ENCODE measurements at regions not wholly inside any gene's neighbourhood (a gene's known extent, or its start where the extent isn't known, plus 50 kb on each side); places are given as distances from the start of the nearest gene placed in this dataset.

- TF ChIP-seq, protein P1, sequence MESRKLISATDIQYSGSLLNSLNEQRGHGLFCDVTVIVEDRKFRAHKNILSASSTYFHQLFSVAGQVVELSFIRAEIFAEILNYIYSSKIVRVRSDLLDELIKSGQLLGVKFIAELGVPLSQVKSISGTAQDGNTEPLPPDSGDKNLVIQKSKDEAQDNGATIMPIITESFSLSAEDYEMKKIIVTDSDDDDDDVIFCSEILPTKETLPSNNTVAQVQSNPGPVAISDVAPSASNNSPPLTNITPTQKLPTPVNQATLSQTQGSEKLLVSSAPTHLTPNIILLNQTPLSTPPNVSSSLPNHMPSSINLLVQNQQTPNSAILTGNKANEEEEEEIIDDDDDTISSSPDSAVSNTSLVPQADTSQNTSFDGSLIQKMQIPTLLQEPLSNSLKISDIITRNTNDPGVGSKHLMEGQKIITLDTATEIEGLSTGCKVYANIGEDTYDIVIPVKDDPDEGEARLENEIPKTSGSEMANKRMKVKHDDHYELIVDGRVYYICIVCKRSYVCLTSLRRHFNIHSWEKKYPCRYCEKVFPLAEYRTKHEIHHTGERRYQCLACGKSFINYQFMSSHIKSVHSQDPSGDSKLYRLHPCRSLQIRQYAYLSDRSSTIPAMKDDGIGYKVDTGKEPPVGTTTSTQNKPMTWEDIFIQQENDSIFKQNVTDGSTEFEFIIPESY (CRISPR knock-in tag; IDR thresholded peaks at IDR 0.05), result no peak
- TF ChIP-seq CAMTA2 (CRISPR knock-in tag; IDR thresholded peaks at IDR 0.05; ENCODE audit: borderline replicate concordance) (no peak), ZNF281 (CRISPR knock-in tag; IDR thresholded peaks at IDR 0.05; ENCODE audit: borderline replicate concordance) (no peak), EZH2 (conservative IDR thresholded peaks at IDR 0.05; ENCODE audit: low read depth, low read length) (no peak), TEAD3 (CRISPR knock-in tag; optimal IDR thresholded peaks at IDR 0.05; ENCODE audit: borderline replicate concordance) (no peak), JUN (CRISPR knock-in tag; IDR thresholded peaks at IDR 0.05) (no peak), SOX13 (IDR thresholded peaks at IDR 0.05) (no peak), SOX13 (CRISPR knock-in tag; conservative IDR thresholded peaks at IDR 0.05 in 1 of 2, IDR thresholded peaks at IDR 0.05 in 1 of 2) (no peak), CEBPB (IDR thresholded peaks at IDR 0.05; ENCODE audit: borderline replicate concordance, low read depth, low read length) (no peak), KDM5B (CRISPR knock-in tag; IDR thresholded peaks at IDR 0.05; ENCODE audit: borderline replicate concordance) (no peak), EED (CRISPR knock-in tag; IDR thresholded peaks at IDR 0.05) (no peak)
- TF ChIP-seq, protein P2, sequence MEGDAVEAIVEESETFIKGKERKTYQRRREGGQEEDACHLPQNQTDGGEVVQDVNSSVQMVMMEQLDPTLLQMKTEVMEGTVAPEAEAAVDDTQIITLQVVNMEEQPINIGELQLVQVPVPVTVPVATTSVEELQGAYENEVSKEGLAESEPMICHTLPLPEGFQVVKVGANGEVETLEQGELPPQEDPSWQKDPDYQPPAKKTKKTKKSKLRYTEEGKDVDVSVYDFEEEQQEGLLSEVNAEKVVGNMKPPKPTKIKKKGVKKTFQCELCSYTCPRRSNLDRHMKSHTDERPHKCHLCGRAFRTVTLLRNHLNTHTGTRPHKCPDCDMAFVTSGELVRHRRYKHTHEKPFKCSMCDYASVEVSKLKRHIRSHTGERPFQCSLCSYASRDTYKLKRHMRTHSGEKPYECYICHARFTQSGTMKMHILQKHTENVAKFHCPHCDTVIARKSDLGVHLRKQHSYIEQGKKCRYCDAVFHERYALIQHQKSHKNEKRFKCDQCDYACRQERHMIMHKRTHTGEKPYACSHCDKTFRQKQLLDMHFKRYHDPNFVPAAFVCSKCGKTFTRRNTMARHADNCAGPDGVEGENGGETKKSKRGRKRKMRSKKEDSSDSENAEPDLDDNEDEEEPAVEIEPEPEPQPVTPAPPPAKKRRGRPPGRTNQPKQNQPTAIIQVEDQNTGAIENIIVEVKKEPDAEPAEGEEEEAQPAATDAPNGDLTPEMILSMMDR (CRISPR knock-in tag; IDR thresholded peaks at IDR 0.05), result no peak
Measured at GRCh38 chr13:79011179-79011578, 352.2 kb upstream of the OBI1 start.
